WTC11 (cell line): ENCODE measurements at regions not wholly inside any gene's neighbourhood (a gene's known extent, or its start where the extent isn't known, plus 50 kb on each side); places are given as distances from the start of the nearest gene placed in this dataset.

Experiments used
- ATAC-seq: fragments of 200-7000 bp; cut with Tn5 transposase; 2 replicates; pipeline ENCODE4 v1.10.0; 2021; ENCODE audit warnings: mild to moderate bottlenecking, moderate library complexity
- CTCF ChIA-PET: fragments of 300-600 bp; sonication (Branson Sonifier 250); formaldehyde crosslinking; loops from one replicate; lab custom pipeline; 2021; ENCODE audit warnings: antibody characterized with exemption; lab: Charles Lee
- POLR2A ChIA-PET: fragments of 350-600 bp; sonication (Branson Sonifier 250); formaldehyde crosslinking; loops from one replicate; lab custom pipeline; 2021; ENCODE audit warnings: antibody characterized with exemption; lab: Charles Lee
- DNase-seq: peaks from one replicate; pipeline ENCODE4 v3.0.0; 2021; ENCODE audit warnings: low spot score
- H3K27ac Mint-ChIP-seq: 2 replicates; pipeline ENCODE4 v1.8.0; 2021; ENCODE audit warnings: mixed read lengths
- H3K27me3 Mint-ChIP-seq: 2 replicates; pipeline ENCODE4 v1.8.0; 2021; ENCODE audit warnings: low read depth, mild to moderate bottlenecking, moderate library complexity, mixed read lengths
- H3K36me3 Mint-ChIP-seq: 2 replicates; pipeline ENCODE4 v1.8.0; 2021; ENCODE audit warnings: mixed read lengths
- H3K4me1 Mint-ChIP-seq: 2 replicates; pipeline ENCODE4 v1.8.0; 2022; ENCODE audit warnings: mixed read lengths
- H3K4me3 Mint-ChIP-seq: 2 replicates; pipeline ENCODE4 v1.8.0; 2021; ENCODE audit warnings: mild to moderate bottlenecking, moderate library complexity, mixed read lengths
- H3K9me3 Mint-ChIP-seq: 2 replicates; pipeline ENCODE4 v1.8.0; 2021; ENCODE audit warnings: mixed read lengths
- KAT7 ChIP-seq: sonication (generic); formaldehyde crosslinking; IDR thresholded peaks from 2 replicates; pipeline ENCODE4 v1.8.1; 2023; ENCODE audit warnings: missing genetic modification reagents, mild to moderate bottlenecking, borderline replicate concordance
- NR2C2 ChIP-seq: sonication (generic); formaldehyde crosslinking; IDR thresholded peaks from 2 replicates; pipeline ENCODE4 v1.8.0; 2022; ENCODE audit warnings: mild to moderate bottlenecking, missing genetic modification reagents
- OVOL2 ChIP-seq: fragments of 250-450 bp; sonication (Bioruptor Pico); IDR thresholded peaks from 2 replicates; pipeline ENCODE4 v1.9.0; 2021; ENCODE audit warnings: mild to moderate bottlenecking, borderline replicate concordance
- PREB ChIP-seq: sonication (generic); formaldehyde crosslinking; IDR thresholded peaks from 2 replicates; pipeline ENCODE4 v1.8.1; 2022; ENCODE audit warnings: mild to moderate bottlenecking, missing genetic modification reagents, moderate library complexity, borderline replicate concordance
- PRRX2 ChIP-seq: fragments of 250-450 bp; sonication (Bioruptor Pico); IDR thresholded peaks from 2 replicates; pipeline ENCODE4 v1.8.0; 2021; ENCODE audit warnings: mild to moderate bottlenecking
- TEAD1 ChIP-seq: sonication (generic); formaldehyde crosslinking; IDR thresholded peaks from 2 replicates; pipeline ENCODE4 v1.8.0; 2022; ENCODE audit warnings: mild to moderate bottlenecking, missing genetic modification reagents
- ZNF532 ChIP-seq: fragments of 250-450 bp; sonication (Bioruptor Pico); IDR thresholded peaks from 2 replicates; pipeline ENCODE4 v1.9.0; 2021; ENCODE audit warnings: mild to moderate bottlenecking, borderline replicate concordance
- TF ChIP-seq, protein P1 (sequence below): fragments of 250-450 bp; sonication (Bioruptor Pico); conservative IDR thresholded peaks from 2 replicates; pipeline ENCODE4 v1.9.0; 2021; ENCODE audit warnings: mild to moderate bottlenecking
- TF ChIP-seq, protein P2 (sequence below): fragments of 200-600 bp; IDR thresholded peaks from 2 replicates; pipeline ENCODE4 v1.8.0; 2022; ENCODE audit warnings: antibody characterized with exemption
- TF ChIP-seq, protein P3 (sequence below): fragments of 250-450 bp; sonication (Bioruptor Pico); IDR thresholded peaks from 2 replicates; pipeline ENCODE4 v1.9.0; 2021; ENCODE audit warnings: mild to moderate bottlenecking

GRCh38 chr7:106543221-106543757 lies 117.7 kb downstream of the CCDC71L start (continued):
- TF ChIP-seq, protein P1, sequence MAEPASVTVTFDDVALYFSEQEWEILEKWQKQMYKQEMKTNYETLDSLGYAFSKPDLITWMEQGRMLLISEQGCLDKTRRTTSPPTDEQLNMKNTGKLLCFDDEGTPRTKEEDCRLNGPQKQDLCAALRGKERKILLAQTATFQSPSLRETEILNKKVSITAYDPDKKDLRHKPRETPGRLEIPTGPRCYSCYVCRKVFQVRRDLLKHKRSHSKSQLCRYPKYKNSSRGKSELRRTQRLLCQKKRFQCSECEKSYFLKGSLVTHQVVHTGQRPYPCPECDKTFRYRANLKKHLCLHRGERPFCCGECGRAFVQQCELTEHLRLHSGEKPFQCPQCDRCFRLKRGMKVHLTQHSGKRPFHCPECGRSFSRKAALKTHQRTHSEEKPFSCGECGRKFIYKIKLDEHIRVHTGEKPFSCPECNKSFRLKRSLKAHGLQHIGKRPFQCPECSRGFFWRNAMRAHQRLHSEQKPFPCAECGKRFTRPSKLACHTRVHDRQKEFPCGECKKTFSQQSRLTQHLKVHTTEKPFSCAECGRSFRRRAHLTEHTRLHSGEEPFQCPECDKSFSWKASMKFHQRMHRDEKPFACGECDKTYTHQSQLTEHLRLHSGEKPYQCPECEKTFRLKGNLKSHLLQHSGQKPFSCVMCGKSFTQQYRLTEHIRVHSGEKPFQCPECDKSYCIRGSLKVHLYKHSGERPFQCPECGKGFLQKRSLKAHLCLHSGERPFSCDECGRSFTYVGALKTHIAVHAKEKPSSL (CRISPR knock-in tag), result no peak
- no peak for TF ChIP-seq TEAD1 (CRISPR knock-in tag)

- peak; percentile 98 for ATAC-seq
- no peaks in the 10 kb centered on the region for H3K27me3 Mint-ChIP-seq
- CTCF ChIA-PET, result interaction anchor here (0.5 to 3.4 kb wide), 40 partner anchors 9 to 626 kb away, joined by 3 to 62 read pairs (median 4); partner anchors contain the start of genes CCDC71L, HBP1 and NAMPT
- peaks cover 9% of the 10 kb centered on the region for H3K4me1 Mint-ChIP-seq
- no peaks in the 10 kb centered on the region for H3K36me3 Mint-ChIP-seq
- DNase-seq, result peak; percentile 58
- H3K9me3 Mint-ChIP-seq, result no peaks in the 10 kb centered on the region; the same call in 1 of the 2 replicates
- H3K4me3 Mint-ChIP-seq, result no peak overlapping the region
- POLR2A ChIA-PET, result interaction anchor here (0.6 to 1.2 kb wide), 2 partner anchors 118 to 237 kb away, joined by 3 to 6 read pairs; partner anchors contain the start of gene CCDC71L
- TF ChIP-seq TEAD1 (CRISPR knock-in tag) (peak; percentile 57; the same call in 1 of the 2 replicates), NR2C2 (CRISPR knock-in tag) (no peak)
- TF ChIP-seq, protein P2, sequence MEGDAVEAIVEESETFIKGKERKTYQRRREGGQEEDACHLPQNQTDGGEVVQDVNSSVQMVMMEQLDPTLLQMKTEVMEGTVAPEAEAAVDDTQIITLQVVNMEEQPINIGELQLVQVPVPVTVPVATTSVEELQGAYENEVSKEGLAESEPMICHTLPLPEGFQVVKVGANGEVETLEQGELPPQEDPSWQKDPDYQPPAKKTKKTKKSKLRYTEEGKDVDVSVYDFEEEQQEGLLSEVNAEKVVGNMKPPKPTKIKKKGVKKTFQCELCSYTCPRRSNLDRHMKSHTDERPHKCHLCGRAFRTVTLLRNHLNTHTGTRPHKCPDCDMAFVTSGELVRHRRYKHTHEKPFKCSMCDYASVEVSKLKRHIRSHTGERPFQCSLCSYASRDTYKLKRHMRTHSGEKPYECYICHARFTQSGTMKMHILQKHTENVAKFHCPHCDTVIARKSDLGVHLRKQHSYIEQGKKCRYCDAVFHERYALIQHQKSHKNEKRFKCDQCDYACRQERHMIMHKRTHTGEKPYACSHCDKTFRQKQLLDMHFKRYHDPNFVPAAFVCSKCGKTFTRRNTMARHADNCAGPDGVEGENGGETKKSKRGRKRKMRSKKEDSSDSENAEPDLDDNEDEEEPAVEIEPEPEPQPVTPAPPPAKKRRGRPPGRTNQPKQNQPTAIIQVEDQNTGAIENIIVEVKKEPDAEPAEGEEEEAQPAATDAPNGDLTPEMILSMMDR, result peak; percentile 24; the same call in 1 of the 2 replicates
- H3K27ac Mint-ChIP-seq, result peak overlapping the region; percentile 34; the same call in 1 of the 2 replicates
Measured at GRCh38 chr7:106542550-106543220, 118.3 kb downstream of the CCDC71L start.

DNA sequence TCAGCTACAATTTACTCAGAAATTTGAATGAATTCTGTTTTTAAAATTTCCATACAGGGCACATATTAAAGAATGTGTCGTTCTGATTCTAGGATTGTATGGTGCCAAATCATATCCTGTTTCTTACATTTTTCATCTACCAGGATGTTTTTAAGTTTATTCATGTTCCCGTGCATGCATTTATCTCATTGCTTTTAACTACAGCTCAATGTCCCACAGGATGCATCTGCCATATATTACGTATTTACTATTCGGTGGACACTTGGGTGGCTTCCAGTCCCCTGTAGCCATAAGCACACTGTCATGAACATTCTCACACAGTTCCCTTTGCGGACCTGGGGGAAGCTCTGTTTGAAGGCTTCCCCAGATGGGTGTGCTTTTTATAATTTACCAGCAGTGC lies 122.3 kb downstream of the CCDC71L start:
- peaks cover 14% of the 10 kb centered on the region for H3K4me1 Mint-ChIP-seq
- ChIA-PET POLR2A (no interaction called here), CTCF (no interaction called here)
- no peak overlapping the region for H3K4me3 Mint-ChIP-seq
- no peak overlapping the region for H3K27ac Mint-ChIP-seq
- DNase-seq, result no peak
- peaks cover 21% of the 10 kb centered on the region for H3K9me3 Mint-ChIP-seq
- H3K27me3 Mint-ChIP-seq, result no peaks in the 10 kb centered on the region; the same call in 1 of the 2 replicates
- TF ChIP-seq OVOL2 (no peak), ZNF532 (CRISPR knock-in tag) (no peak), PRRX2 (CRISPR knock-in tag) (no peak), PREB (CRISPR knock-in tag) (no peak), KAT7 (CRISPR knock-in tag) (no peak)
- TF ChIP-seq, protein P3, sequence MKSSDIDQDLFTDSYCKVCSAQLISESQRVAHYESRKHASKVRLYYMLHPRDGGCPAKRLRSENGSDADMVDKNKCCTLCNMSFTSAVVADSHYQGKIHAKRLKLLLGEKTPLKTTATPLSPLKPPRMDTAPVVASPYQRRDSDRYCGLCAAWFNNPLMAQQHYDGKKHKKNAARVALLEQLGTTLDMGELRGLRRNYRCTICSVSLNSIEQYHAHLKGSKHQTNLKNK, result no peak
- ATAC-seq, result no peak
- peaks cover under 1% of the 10 kb centered on the region; the same call in 1 of the 2 replicates for H3K36me3 Mint-ChIP-seq
